Common myeloid progenitor, CD34-positive (primary cell): ENCODE measurements at regions not wholly inside any gene's neighbourhood (a gene's known extent, or its start where the extent isn't known, plus 50 kb on each side); places are given as distances from the start of the nearest gene placed in this dataset.

Experiments used
- CTCF ChIA-PET: fragments of 350-600 bp; sonication (Branson Sonifier 250); formaldehyde crosslinking; loops from one replicate; lab custom pipeline; 2021; ENCODE audit warnings: antibody characterized with exemption; lab: Charles Lee
- POLR2A ChIA-PET: fragments of 350-600 bp; sonication (Branson Sonifier 250); formaldehyde crosslinking; loops from one replicate; lab custom pipeline; 2021; ENCODE audit warnings: antibody characterized with exemption; lab: Charles Lee
- DNase-seq, 3 donors: peaks; one replicate each; pipeline versions ENCODE4 v3.0.0 to v3.0.0-alpha.2; 2013
- H3K27ac ChIP-seq, 2 experiments: 1 replicate in 1 of 2; 2 replicates in 1 of 2; pipeline ENCODE4 v1.7.0; 2013; ENCODE audit warnings: inconsistent platforms in 2 of 2, low read length in 2 of 2, mild to moderate bottlenecking in 2 of 2, low read depth in 1 of 2, moderate library complexity in 1 of 2; ENCODE audit not compliant: severe bottlenecking in 2 of 2, insufficient read depth in 1 of 2, poor library complexity in 1 of 2
- H3K27me3 ChIP-seq, 5 experiments: replicated peaks in 2 of 5; 1 replicate in 3 of 5; 2 replicates in 2 of 5; pipeline versions ENCODE4 v1.6.1 to v1.7.0; 2013; ENCODE audit warnings: low read length in 4 of 5, mild to moderate bottlenecking in 2 of 5, moderate library complexity in 2 of 5, inconsistent platforms in 1 of 5; ENCODE audit not compliant: insufficient read depth in 5 of 5, control insufficient read depth in 4 of 5
- H3K36me3 ChIP-seq, 4 experiments: 1 replicate in 2 of 4; 2 replicates in 2 of 4; pipeline versions ENCODE4 v1.6.1 to v1.7.0; 2013; ENCODE audit warnings: low read length in 3 of 4, control low read depth in 1 of 4, mild to moderate bottlenecking in 1 of 4; ENCODE audit not compliant: control insufficient read depth in 4 of 4, insufficient read depth in 4 of 4
- H3K4me1 ChIP-seq, 4 experiments: 1 replicate in 3 of 4; 2 replicates in 1 of 4; pipeline versions ENCODE4 v1.6.1 to v1.7.1; 2013; ENCODE audit warnings: low read length in 3 of 4, mild to moderate bottlenecking in 3 of 4, control low read depth in 1 of 4, inconsistent platforms in 1 of 4, moderate library complexity in 1 of 4; ENCODE audit not compliant: control insufficient read depth in 4 of 4, insufficient read depth in 4 of 4; ENCODE audit errors: control extremely low read depth in 1 of 4
- H3K4me3 ChIP-seq, 7 experiments: 1 replicate in 4 of 7; 2 replicates in 3 of 7; pipeline versions ENCODE4 v1.5.1 to v1.7.0; 2013; ENCODE audit warnings: mild to moderate bottlenecking in 7 of 7, low read length in 6 of 7, moderate library complexity in 6 of 7, inconsistent platforms in 2 of 7, low read depth in 2 of 7, control low read depth in 1 of 7; ENCODE audit not compliant: insufficient read depth in 4 of 7, control insufficient read depth in 1 of 7; ENCODE audit errors: extremely low read depth in 1 of 7
- H3K9me3 ChIP-seq, 5 experiments: 1 replicate in 4 of 5; 2 replicates in 1 of 5; pipeline versions ENCODE4 v1.6.1 to v1.7.1; 2013; ENCODE audit warnings: low read length in 4 of 5, mild to moderate bottlenecking in 2 of 5, inconsistent platforms in 1 of 5, low read depth in 1 of 5, moderate library complexity in 1 of 5; ENCODE audit not compliant: control insufficient read depth in 4 of 5, insufficient read depth in 2 of 5; ENCODE audit errors: control extremely low read depth in 1 of 5
- WGBS: methylation state at CpG from one replicate; pipeline ENCODE4 v1.1.5; 2013; ENCODE audit not compliant: insufficient coverage; 5-methylcytosine and 5-hydroxymethylcytosine counted together

GRCh38 chr15:95208071-95208470 lies 976.7 kb downstream of the MCTP2 start:
- no peaks in the 10 kb centered on the region for H3K4me1 ChIP-seq
- ChIA-PET CTCF (no interaction called here), POLR2A (no interaction called here)
- no peaks in the 10 kb centered on the region for H3K36me3 ChIP-seq
- DNase-seq: no peak
- H3K4me3 ChIP-seq: no peak overlapping the region
- no peaks in the 10 kb centered on the region for H3K27me3 ChIP-seq
- H3K27ac ChIP-seq: no peak overlapping the region
- H3K9me3 ChIP-seq: peaks cover 0 to 12% (median 2%) of the 10 kb centered on the region in 5 experiments
- WGBS: 84% methylated on average over 2 of the region's 4 CpGs

DNA sequence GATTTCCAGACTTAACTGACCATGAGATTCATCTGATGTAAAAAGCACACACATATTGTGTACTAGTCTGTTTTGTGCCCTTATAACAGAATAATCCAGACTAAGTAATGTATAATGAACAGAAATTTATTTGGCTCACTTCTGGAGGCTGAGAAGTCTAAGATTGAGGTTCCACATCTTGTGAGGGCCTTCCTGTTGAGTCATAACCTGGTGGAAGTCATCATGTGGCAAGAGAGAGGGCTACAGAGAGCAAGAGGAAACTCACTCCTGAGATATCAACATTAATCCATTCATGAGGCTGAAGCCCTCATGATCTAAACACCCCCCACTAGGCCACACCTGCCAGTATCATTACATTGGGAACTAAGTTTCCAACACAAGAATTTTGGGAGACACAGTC lies 977.6 kb downstream of the MCTP2 start:
- POLR2A ChIA-PET: no interaction called here

DNA sequence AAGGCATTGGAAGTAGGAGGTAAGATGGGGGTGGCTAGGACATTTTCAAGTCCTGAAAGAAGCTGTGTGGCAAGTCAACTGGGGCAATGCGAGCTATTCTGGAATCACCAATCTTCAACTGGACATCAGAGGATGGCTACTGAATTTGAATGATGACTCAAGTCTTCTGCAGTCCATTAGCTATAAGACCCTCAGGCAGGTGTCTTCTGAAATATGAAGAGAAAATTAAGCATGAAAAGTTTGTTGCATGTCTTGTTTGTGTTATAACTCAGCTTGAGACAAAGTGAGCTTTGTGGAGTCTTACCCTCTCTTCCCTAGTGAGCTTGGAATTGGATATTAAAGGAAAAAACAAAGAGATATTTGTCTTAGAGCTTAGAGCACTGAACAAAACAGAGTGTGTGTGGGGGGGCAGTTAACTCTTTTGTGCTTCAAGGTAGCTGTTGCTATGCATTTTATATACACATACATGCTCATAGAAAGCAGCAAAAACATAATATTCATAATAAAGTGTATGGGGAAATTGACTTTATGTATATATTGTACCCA lies 979.1 kb downstream of the MCTP2 start:
- Histone ChIP-seq H3K4me3 (no peak overlapping the region), H3K27me3 (no peaks in the 10 kb centered on the region), H3K36me3 (no peaks in the 10 kb centered on the region), H3K9me3 (peaks cover 0 to 13% (median 1%) of the 10 kb centered on the region in 5 experiments), H3K4me1 (no peaks in the 10 kb centered on the region), H3K27ac (no peak overlapping the region)
- CTCF ChIA-PET: no interaction called here
- POLR2A ChIA-PET: no interaction called here
- WGBS: no CpG with 5 or more reads among the region's 1 CpG
- no peak for DNase-seq

More for the DNA sequence above, 977.6 kb downstream of the MCTP2 start:
- H3K36me3 ChIP-seq: no peaks in the 10 kb centered on the region
- CTCF ChIA-PET: no interaction called here
- H3K9me3 ChIP-seq: peaks cover 0 to 16% (median 2%) of the 10 kb centered on the region in 5 experiments
- H3K27me3 ChIP-seq: no peaks in the 10 kb centered on the region
- no peak for DNase-seq
- H3K4me3 ChIP-seq: no peak overlapping the region
- H3K4me1 ChIP-seq: no peaks in the 10 kb centered on the region
- no peak overlapping the region for H3K27ac ChIP-seq

GRCh38 chr15:95215017-95215416 lies 983.7 kb downstream of the MCTP2 start:
- CTCF ChIA-PET: no interaction called here
- Histone ChIP-seq H3K27me3 (no peaks in the 10 kb centered on the region), H3K27ac (no peak overlapping the region), H3K4me3 (no peak overlapping the region), H3K4me1 (no peaks in the 10 kb centered on the region), H3K36me3 (no peaks in the 10 kb centered on the region), H3K9me3 (peaks cover 0 to 13% (median 0%) of the 10 kb centered on the region in 5 experiments)
- POLR2A ChIA-PET: no interaction called here
- no peak for DNase-seq

DNA sequence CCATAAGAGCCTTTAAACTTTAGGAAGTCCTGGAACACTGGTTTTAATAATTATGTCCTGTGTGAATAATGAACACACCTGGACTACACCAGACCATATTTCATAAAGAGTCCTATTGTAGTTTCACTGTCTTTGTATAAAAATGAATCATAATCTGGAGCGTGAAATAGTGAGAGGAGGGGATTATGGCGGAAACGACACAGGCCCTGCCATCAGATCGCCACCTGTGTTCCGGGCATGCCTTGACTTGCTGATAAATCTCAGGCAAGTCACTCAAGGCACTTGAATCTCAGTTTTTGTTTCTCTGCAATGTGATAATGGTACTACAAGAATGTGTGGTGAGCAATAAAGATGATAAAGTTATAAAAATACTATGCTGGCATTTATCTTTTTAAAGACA lies 995.5 kb downstream of the MCTP2 start:
- ChIA-PET POLR2A (no interaction called here), CTCF (no interaction called here)
- Histone ChIP-seq H3K36me3 (no peaks in the 10 kb centered on the region), H3K4me1 (no peaks in the 10 kb centered on the region), H3K4me3 (no peak overlapping the region), H3K9me3 (peaks cover 0 to 10% (median 4%) of the 10 kb centered on the region in 5 experiments), H3K27ac (no peak overlapping the region), H3K27me3 (peaks cover 0 to 2% (median 0%) of the 10 kb centered on the region in 5 experiments)
- no peak for DNase-seq
- 96% methylated on average over 4 of the region's 5 CpGs for WGBS

- H3K36me3 ChIP-seq: no peaks in the 10 kb centered on the region
- H3K4me3 ChIP-seq: no peak overlapping the region
- DNase-seq: no peak
- H3K9me3 ChIP-seq: peaks cover 0 to 10% (median 4%) of the 10 kb centered on the region in 5 experiments
- H3K4me1 ChIP-seq: no peaks in the 10 kb centered on the region
- ChIA-PET POLR2A (no interaction called here), CTCF (no interaction called here)
- WGBS: 25% methylated on average over 2 of the region's 3 CpGs
- H3K27me3 ChIP-seq: peaks cover 0 to 2% (median 0%) of the 10 kb centered on the region in 5 experiments
- H3K27ac ChIP-seq: no peak overlapping the region
Measured at GRCh38 chr15:95227235-95227634, 995.9 kb downstream of the MCTP2 start.

- no peak for DNase-seq
- 100% methylated on average over 2 of the region's 3 CpGs for WGBS
- Histone ChIP-seq H3K27ac (no peak overlapping the region), H3K27me3 (peaks cover 0 to 2% (median 0%) of the 10 kb centered on the region in 5 experiments), H3K4me3 (no peak overlapping the region), H3K9me3 (peaks cover 0 to 2% (median under 1%) of the 10 kb centered on the region in 5 experiments), H3K36me3 (no peaks in the 10 kb centered on the region), H3K4me1 (no peaks in the 10 kb centered on the region)
- ChIA-PET CTCF (no interaction called here), POLR2A (no interaction called here)
Measured at GRCh38 chr15:95228856-95229555, 997.6 kb downstream of the MCTP2 start.
